HG02852 (cell line): ENCODE measurements at regions not wholly inside any gene's neighbourhood (a gene's known extent, or its start where the extent isn't known, plus 50 kb on each side); places are given as distances from the start of the nearest gene placed in this dataset.

Experiments used
- ATAC-seq: cut with Tn5 transposase; IDR thresholded peaks from one replicate; pipeline ENCODE4 v1.9.1; 2021; ENCODE audit warnings: mild to moderate bottlenecking, moderate library complexity; ENCODE audit not compliant: unreplicated experiment

- ATAC-seq: no peak
These were observed 257.7 kb downstream of the VGLL3 start for GRCh38 chr3:86733257-86733656.

GRCh38 chr3:86731501-86731901 lies 259.4 kb downstream of the VGLL3 start:
- no peak for ATAC-seq

GRCh38 chr3:86723433-86723832 lies 267.5 kb downstream of the VGLL3 start:
- no peak for ATAC-seq

- no peak for ATAC-seq
These were observed 279.3 kb downstream of the VGLL3 start for GRCh38 chr3:86711634-86712033.

- ATAC-seq: no peak
These were observed 282.1 kb downstream of the VGLL3 start for GRCh38 chr3:86708893-86709292.

GRCh38 chr3:86702381-86702958 lies 288.5 kb downstream of the VGLL3 start:
- no peak for ATAC-seq

GRCh38 chr3:86695752-86696151 lies 295.2 kb downstream of the VGLL3 start:
- no peak for ATAC-seq

GRCh38 chr3:86673991-86674390 lies 317.0 kb downstream of the VGLL3 start:
- ATAC-seq: no peak

- ATAC-seq: no peak
These were observed 329.1 kb downstream of the VGLL3 start for GRCh38 chr3:86661817-86662216.

GRCh38 chr3:86658876-86659275 lies 332.1 kb downstream of the VGLL3 start:
- no peak for ATAC-seq

- no peak for ATAC-seq
These were observed 336.0 kb downstream of the VGLL3 start for GRCh38 chr3:86654806-86655460.

GRCh38 chr3:86653661-86654205 lies 337.2 kb downstream of the VGLL3 start:
- ATAC-seq: no peak

GRCh38 chr3:86648087-86648486 lies 342.9 kb downstream of the VGLL3 start:
- ATAC-seq: no peak

- no peak for ATAC-seq
These were observed 345.2 kb downstream of the VGLL3 start for GRCh38 chr3:86645756-86646155.

GRCh38 chr3:86634361-86634760 lies 356.6 kb downstream of the VGLL3 start:
- no peak for ATAC-seq

GRCh38 chr3:86629511-86629910 lies 361.4 kb downstream of the VGLL3 start:
- no peak for ATAC-seq

- ATAC-seq: no peak
These were observed 366.8 kb downstream of the VGLL3 start for GRCh38 chr3:86624192-86624591.

GRCh38 chr3:86618706-86619105 lies 372.2 kb downstream of the VGLL3 start:
- no peak for ATAC-seq

GRCh38 chr3:86605166-86605565 lies 385.8 kb downstream of the VGLL3 start:
- no peak for ATAC-seq

GRCh38 chr3:86595696-86596095 lies 395.3 kb downstream of the VGLL3 start:
- no peak for ATAC-seq

- ATAC-seq: no peak
These were observed 396.1 kb downstream of the VGLL3 start for GRCh38 chr3:86594838-86595237.

- ATAC-seq: no peak
These were observed 412.9 kb downstream of the VGLL3 start for GRCh38 chr3:86578071-86578470.
